Suprapubic skin (tissue), 4 donors: ENCODE measurements at regions not wholly inside any gene's neighbourhood (a gene's known extent, or its start where the extent isn't known, plus 50 kb on each side); places are given as distances from the start of the nearest gene placed in this dataset.
A peak's percentile ranks its signal among the peaks of the same experiment; 100 is the strongest.

Experiments
- DNase-seq, 2 donors: peaks; one replicate each; pipeline ENCODE4 v3.0.0-alpha.2; 2019; ENCODE audit warnings: low spot score in 2 of 2
- H3K27ac ChIP-seq: fragments of 200-600 bp; sonication (generic); one replicate; pipeline ENCODE4 v1.5.1; 2019
- H3K27me3 ChIP-seq: fragments of 200-600 bp; sonication (generic); one replicate; pipeline ENCODE4 v1.5.1; 2019
- H3K36me3 ChIP-seq: fragments of 200-600 bp; sonication (generic); one replicate; pipeline ENCODE4 v1.5.1; 2019
- H3K4me1 ChIP-seq: fragments of 200-600 bp; sonication (generic); one replicate; pipeline ENCODE4 v1.5.1; 2019
- H3K4me3 ChIP-seq: fragments of 200-600 bp; sonication (generic); one replicate; pipeline ENCODE4 v1.5.1; 2019; ENCODE audit warnings: mild to moderate bottlenecking
- H3K9me3 ChIP-seq: fragments of 200-600 bp; sonication (generic); one replicate; pipeline ENCODE4 v1.5.1; 2019
- CTCF ChIP-seq, 2 donors: fragments of 200-600 bp in 1 of 2; fragments of 450-650 bp in 1 of 2; sonication (generic) in 1 of 2; IDR thresholded peaks; one replicate each; pipeline ENCODE4 v1.5.1; 2016 to 2019; ENCODE audit warnings: antibody characterized with exemption in 2 of 2, mild to moderate bottlenecking in 1 of 2, moderate library complexity in 1 of 2
- EP300 ChIP-seq: sonication (generic); formaldehyde crosslinking; IDR thresholded peaks from one replicate; pipeline ENCODE4 v1.6.1; 2017; ENCODE audit warnings: antibody characterized with exemption
- POLR2A ChIP-seq, 2 donors: fragments of 450-650 bp; IDR thresholded peaks; one replicate each; pipeline ENCODE4 v1.6.1; 2017; ENCODE audit warnings: antibody characterized with exemption in 2 of 2, mild to moderate bottlenecking in 2 of 2, moderate library complexity in 2 of 2
- POLR2AphosphoS5 ChIP-seq, 3 donors: sonication (generic); formaldehyde crosslinking; IDR thresholded peaks; one replicate each; pipeline ENCODE4 v1.6.1; 2017; ENCODE audit warnings: antibody characterized with exemption in 3 of 3
- WGBS: methylation state at CpG from one replicate; pipeline ENCODE4 v1.1.5; 2018; 5-methylcytosine and 5-hydroxymethylcytosine counted together

GRCh38 chr15:29473621-29474105, 204.0 kb upstream of the NSMCE3 start:
- 86% methylated on average over 9 of the region's 17 CpGs for WGBS
- Histone ChIP-seq H3K9me3 (peaks cover 3% of the 10 kb centered on the region), H3K27me3 (no peaks in the 10 kb centered on the region), H3K4me1 (no peaks in the 10 kb centered on the region), H3K27ac (no peak overlapping the region), H3K4me3 (no peak overlapping the region), H3K36me3 (no peaks in the 10 kb centered on the region)
- TF ChIP-seq POLR2A (IDR thresholded peaks at IDR 0.05), result no peak
- TF ChIP-seq POLR2AphosphoS5 (IDR thresholded peaks at IDR 0.05), result no peak
- no peak for TF ChIP-seq CTCF (IDR thresholded peaks at IDR 0.05)
- TF ChIP-seq EP300, result no peak
- DNase-seq, result peak in 1 of 2 donors; percentile 70

GRCh38 chr15:29472901-29473445, 203.4 kb upstream of the NSMCE3 start:
- TF ChIP-seq POLR2AphosphoS5 (IDR thresholded peaks at IDR 0.05) (no peak), EP300 (no peak), CTCF (IDR thresholded peaks at IDR 0.05) (no peak), POLR2A (IDR thresholded peaks at IDR 0.05) (no peak)
- peak in 1 of 2 donors; percentile 64 for DNase-seq
- Histone ChIP-seq H3K4me1 (no peaks in the 10 kb centered on the region), H3K27ac (no peak overlapping the region), H3K36me3 (no peaks in the 10 kb centered on the region), H3K9me3 (peaks cover 3% of the 10 kb centered on the region), H3K4me3 (no peak overlapping the region), H3K27me3 (no peaks in the 10 kb centered on the region)
- WGBS, result 82% methylated on average over 4 of the region's 4 CpGs

- TF ChIP-seq POLR2A (IDR thresholded peaks at IDR 0.05), result no peak
- no peak for TF ChIP-seq EP300
- no peak for TF ChIP-seq POLR2AphosphoS5 (IDR thresholded peaks at IDR 0.05)
- TF ChIP-seq CTCF (IDR thresholded peaks at IDR 0.05), result no peak
- DNase-seq, result peak in 1 of 2 donors; percentile 37
- no peaks in the 10 kb centered on the region for H3K36me3 ChIP-seq
- no peaks in the 10 kb centered on the region for H3K4me1 ChIP-seq
- no peak overlapping the region for H3K27ac ChIP-seq
- H3K4me3 ChIP-seq, result no peak overlapping the region
- no peaks in the 10 kb centered on the region for H3K27me3 ChIP-seq
- H3K9me3 ChIP-seq, result peaks cover 3% of the 10 kb centered on the region
- 75% methylated on average over 2 of the region's 4 CpGs for WGBS
Observed at GRCh38 chr15:29471757-29472156, 202.1 kb upstream of the NSMCE3 start.

GRCh38 chr15:29471306-29471705, 201.7 kb upstream of the NSMCE3 start:
- TF ChIP-seq POLR2AphosphoS5 (IDR thresholded peaks at IDR 0.05) (no peak), CTCF (IDR thresholded peaks at IDR 0.05) (no peak), EP300 (no peak), POLR2A (IDR thresholded peaks at IDR 0.05) (no peak)
- Histone ChIP-seq H3K27me3 (no peaks in the 10 kb centered on the region), H3K9me3 (peaks cover 3% of the 10 kb centered on the region), H3K27ac (no peak overlapping the region), H3K36me3 (no peaks in the 10 kb centered on the region), H3K4me3 (no peak overlapping the region), H3K4me1 (no peaks in the 10 kb centered on the region)
- DNase-seq, result peak in 1 of 2 donors; percentile 65
- 86% methylated on average over 13 of the region's 13 CpGs for WGBS

- 13% methylated on average over 3 of the region's 3 CpGs for WGBS
- no peaks in the 10 kb centered on the region for H3K36me3 ChIP-seq
- H3K9me3 ChIP-seq, result peaks cover 3% of the 10 kb centered on the region
- H3K27me3 ChIP-seq, result no peaks in the 10 kb centered on the region
- no peak overlapping the region for H3K27ac ChIP-seq
- DNase-seq, result peak in 1 of 2 donors; percentile 48
- H3K4me3 ChIP-seq, result no peak overlapping the region
- TF ChIP-seq CTCF (IDR thresholded peaks at IDR 0.05) (no peak), EP300 (no peak), POLR2AphosphoS5 (IDR thresholded peaks at IDR 0.05) (no peak), POLR2A (IDR thresholded peaks at IDR 0.05) (no peak)
- no peaks in the 10 kb centered on the region for H3K4me1 ChIP-seq
Observed at GRCh38 chr15:29470794-29471193, 201.2 kb upstream of the NSMCE3 start.
